NCI-H82 treated with DMSO at 0.1 percent for 48 hours (cell line): ENCODE measurements at regions not wholly inside any gene's neighbourhood (a gene's known extent, or its start where the extent isn't known, plus 50 kb on each side); places are given as distances from the start of the nearest gene placed in this dataset.
A peak's percentile ranks its signal among the peaks of the same experiment; 100 is the strongest.

Experiments used
- DNase-seq: peaks from one replicate; lab custom pipeline; 2025; ENCODE audit not compliant: unreplicated experiment; lab: John Stamatoyannopoulos, UW

DNA sequence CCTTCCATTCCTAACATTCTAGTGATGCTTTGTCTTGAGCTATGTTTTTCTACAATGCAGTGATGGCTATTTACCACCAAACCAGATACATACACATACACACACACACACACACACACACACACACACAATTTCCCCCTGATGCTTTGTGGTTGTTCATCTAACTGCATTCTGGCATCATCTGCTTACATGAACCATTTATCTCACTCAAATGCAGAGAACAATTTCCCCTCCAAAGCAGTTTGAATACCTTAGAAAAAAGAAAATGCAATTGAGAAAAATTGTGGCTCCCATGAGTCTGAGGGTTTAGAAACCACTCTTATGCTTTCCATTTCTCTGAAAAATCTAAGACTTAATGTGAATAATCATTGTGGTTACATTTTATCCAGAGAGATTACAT lies 1024.8 kb downstream of the TLE4 start:
- no peak for DNase-seq

DNA sequence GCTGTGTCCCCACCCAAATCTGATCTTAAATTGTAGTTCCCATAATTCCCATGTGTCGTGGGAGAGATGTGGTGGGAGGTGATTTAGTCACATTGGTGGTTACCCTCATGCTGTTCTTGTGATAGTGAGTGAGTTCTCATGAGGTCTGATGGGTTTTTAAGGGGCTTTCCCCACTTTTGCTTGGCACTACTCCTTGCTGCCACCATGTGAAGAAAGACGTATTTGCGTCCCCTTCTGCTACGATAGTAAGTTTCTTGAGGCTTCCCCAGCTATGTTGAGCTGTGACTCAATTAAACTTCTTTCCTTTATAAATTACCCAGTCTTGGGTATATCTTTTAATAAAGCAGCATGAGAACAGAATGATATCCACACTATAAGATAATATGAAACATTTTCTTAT lies 1023.4 kb downstream of the TLE4 start:
- DNase-seq: no peak

DNA sequence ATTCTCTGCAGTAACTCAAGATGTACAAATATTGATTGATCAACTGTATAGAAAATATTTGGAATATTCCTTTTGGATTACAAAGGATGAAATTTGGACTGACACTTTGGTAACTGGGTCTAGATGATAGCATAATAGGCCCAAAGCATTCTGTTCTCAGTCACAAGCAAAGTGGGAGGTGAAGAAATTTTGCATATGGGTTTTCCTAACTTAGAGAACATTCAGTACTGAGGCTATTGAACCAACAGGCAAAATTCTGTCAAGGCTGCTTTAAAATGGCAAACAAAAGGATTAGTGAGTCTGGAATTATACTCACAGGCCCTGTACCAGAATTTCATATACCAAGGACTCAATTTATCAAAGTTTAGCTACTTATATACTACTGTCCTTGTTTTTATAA lies 1020.6 kb downstream of the TLE4 start:
- no peak for DNase-seq

DNA sequence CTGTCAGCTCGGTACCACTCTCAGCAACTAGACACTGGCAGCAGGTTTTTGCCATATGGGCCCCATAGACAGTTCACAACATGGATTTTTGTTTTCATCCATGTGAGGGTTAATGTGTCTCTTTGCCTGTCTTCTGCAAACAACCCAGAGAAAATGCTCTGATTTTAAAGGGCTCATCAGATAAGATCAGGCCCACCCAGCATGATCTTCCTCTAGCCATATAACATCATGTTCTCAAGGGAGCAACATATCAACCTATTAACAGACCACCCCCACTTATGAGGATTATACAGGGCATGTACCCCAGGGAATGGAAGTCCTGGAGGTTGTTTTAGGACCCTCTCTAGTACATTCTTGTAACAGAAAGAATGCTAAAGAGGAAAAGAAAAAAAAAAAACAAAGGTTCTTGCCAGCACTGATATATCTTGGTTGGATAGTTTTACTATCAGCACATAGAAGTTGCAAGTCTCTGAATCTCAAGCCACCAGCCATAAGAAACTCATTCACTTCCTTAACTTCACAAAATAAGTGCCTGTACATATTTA lies 1015.1 kb downstream of the TLE4 start:
- no peak for DNase-seq

DNA sequence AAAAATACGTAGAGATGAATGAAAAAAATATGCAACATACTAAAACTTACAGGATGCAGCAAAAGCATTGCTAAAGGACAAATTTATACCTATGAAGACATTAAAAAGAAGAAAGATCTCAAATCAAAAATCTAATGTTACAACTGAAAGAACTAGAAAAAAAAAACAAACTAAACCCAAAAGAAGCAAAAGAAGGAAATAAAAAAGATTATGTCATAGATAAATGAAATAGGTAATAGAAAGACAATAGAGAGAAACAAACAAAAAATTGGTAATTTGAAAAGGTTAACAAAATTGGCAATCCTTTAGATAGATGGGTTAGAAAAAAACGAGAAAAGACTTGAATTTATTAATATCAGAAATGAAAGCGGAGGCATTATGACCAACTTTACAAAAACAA lies 1000.2 kb downstream of the TLE4 start:
- DNase-seq: no peak

DNA sequence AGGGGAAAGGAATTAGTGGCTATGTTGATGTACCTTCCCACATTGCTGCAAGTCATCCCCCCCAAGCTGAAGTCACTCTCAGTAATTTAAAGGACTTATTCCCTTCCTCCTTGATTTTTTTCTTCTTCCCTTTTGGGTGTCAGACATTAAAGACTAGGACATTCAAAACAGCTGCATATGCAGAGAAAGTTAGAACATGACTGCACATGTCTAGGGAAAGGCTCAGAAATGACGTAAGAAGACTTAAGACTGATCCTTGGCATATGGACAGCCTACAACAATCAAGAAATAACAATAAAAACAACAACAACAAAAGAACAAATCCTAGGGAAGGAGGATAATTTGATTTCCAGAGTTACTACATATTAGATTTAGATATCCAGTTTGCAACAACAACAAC lies 997.5 kb downstream of the TLE4 start:
- no peak for DNase-seq

DNA sequence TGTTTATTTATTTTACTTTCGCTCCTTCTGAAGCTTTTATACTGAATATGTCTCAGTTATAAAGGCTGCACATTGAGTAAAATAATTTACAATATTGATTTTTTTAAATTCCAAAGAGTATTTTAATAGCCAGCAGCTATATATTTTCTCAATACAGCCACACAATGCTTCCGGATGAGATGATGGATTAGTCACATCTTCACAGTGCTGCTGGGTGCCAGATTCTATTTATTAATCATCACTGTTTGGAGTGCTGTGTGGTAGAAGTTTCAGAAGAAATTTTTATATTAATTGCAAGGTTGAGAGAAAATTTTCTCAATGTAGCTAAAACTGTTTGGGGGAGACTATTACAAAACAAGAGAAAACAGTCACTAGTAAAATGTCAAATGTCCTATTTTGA lies 989.8 kb downstream of the TLE4 start:
- DNase-seq: no peak

DNA sequence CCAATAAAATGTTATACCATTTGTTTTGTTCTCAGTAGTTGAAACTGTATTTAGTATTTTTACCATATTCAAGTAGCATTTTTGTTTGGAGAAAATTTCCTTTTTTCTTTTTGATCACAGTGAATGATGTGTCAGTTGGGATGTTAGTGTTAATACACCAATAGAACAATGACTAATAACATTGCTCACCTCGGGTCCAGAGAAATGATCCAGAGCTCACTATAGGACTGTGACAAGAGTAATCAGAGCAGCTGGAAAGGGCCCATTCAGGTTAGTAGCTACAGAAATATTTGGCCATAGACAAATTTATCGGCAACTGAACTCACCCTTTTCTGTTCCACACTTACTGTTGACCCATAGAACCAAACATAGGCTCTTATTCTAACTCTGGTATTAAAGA lies 989.2 kb downstream of the TLE4 start:
- no peak for DNase-seq

DNA sequence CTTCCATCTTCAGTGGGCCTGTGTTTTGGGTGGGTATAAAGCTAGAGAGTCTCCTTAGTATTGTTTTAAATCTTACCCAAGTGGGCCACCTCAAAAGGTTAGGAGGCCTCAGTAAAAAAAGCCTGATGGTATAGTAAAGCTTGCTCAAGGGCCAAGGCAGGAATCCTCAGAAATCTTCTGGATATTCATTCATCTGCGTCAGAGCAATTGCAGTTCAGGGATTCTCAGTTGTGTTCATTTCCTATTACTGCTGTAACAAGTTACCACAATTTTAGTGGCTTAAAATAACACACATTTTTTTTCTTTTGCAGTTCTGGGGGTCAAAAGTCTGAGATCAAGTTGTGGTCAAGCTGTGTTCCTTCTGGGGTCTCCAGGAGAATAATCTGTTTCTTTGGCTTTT lies 985.5 kb downstream of the TLE4 start:
- no peak for DNase-seq

DNA sequence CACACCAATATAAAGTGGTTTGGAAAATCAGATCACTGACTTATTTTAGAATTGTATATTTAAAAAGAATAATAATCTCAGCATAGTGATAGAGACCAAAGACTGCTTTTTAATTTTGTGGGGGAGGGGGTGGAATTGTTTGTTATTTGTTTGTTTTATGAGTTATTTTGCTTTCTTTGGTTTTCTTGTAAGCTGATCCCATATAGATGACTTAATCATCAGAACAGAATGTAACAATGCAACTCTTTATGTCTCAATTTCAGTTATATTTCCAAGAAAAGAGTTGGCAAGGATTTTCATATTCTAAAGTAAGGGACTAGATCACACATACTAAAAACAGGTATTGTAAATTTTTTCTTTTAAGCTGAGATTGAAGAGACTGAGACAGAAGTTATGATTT lies 984.9 kb downstream of the TLE4 start:
- DNase-seq: no peak

DNA sequence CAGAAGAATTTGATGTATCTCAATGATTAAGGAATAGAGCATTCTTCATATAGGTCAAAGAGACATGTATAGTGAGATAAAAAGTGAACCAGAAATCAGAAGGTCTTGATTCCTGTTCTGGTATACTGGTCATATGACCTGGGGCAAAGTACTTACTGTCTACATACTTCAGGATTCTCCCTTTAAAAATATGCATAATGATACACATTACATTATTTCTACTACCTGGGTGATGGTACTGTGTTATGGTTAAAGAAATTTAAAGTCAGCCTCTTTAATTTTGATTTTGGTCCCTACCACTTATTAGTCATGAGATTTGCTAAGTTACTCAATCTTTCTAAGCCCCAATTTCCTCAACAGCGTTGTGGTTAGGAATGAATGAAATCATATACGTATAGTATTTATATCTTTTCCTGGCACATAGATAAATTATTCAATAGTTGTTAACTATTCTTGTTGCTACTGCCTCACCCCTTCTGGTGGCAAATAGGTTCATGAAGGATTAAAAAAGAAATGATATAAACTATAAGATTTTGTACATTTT lies 984.1 kb downstream of the TLE4 start:
- no peak for DNase-seq

DNA sequence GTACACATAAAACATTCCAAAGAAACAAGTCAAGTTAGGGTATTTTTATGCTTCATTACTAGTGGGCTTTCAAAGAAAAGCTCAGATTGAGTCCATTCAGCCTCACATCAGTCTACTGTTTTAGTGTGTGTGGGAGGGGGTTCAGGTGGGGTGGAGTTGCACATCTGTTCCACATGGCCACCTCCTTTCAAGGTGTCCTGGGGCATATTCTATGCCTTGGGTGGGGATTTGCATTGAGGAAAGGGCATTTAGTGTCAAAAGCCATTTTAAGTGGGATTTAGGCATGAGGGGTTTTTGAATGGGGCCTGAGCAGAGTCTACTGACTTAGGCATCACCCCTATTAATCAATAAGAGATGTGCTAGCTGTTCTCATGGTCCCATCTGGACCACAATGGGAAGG lies 983.1 kb downstream of the TLE4 start:
- no peak for DNase-seq

DNA sequence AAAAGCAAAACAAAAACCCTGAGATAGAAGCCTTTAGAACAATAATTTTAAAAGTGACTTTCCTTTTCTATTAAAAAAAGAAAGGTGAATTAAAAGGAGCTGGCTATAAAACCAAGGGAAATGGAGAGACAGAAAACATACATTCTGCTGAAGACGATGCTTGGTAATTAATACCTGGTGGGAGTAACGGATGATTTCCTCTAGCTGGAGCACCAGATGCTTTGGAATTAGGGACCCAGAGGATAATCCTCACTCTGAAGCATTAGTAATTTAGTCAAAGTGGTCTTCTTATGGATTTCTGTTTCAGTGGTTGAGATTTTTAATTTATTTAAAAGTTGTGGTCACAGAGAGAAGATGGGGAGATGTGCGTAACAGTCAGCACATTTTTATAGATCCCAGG lies 982.5 kb downstream of the TLE4 start:
- peak; percentile 41 for DNase-seq

DNA sequence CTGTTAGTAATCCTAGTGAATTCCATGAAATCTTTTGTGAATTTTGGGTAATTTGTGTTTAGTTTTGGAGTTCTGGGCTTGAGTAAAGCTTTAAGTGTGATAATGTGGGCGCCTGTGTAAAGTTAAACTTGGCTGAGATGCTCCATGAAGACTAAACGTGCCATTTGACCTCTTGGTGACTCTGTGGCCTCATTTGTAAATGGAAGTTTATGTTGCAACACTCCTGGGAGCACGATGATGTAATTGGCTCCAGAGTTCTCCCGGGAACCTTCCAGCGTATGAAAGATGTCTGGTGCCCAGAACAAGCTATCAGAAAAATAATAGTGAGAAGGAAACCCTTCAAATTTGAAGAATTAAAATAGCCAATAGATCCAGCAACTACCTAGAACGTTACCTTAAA lies 981.2 kb downstream of the TLE4 start:
- no peak for DNase-seq

DNA sequence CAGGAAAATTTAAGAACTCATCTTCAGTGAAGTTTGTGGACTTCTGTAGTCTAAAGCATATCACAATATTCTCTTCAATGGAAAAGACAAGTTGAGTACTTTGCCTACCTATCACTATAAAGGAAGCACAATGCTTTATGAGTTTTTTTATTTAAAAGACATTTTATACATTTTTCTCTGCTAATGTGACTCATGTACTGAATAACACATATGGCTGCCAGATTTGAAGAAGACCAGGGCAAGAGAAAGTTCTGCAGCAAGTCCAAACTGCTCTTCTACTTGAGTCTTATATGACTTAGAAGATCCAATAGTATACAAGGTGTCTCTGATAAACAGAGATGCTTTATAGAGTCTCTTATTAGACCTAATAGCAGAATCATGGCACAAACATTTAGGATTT lies 978.4 kb downstream of the TLE4 start:
- no peak for DNase-seq

DNA sequence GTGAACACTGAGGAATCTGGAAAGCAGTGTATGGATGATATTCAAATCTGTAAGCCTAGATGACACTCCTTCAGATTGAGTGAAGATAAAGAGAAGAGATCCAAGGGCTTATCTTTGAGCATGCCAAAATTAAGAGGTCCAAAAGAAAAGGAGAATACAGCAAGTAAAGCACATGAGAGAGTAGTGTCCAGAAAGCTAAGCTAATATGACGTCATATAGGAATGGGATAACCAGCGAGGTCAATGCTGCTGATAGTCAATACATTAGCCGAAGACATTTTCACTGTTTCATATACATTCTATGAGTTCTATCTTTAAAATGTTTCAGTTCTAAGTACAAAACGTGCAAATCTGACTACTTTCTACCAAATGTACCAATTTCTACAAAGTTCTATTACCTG lies 975.8 kb downstream of the TLE4 start:
- no peak for DNase-seq

DNA sequence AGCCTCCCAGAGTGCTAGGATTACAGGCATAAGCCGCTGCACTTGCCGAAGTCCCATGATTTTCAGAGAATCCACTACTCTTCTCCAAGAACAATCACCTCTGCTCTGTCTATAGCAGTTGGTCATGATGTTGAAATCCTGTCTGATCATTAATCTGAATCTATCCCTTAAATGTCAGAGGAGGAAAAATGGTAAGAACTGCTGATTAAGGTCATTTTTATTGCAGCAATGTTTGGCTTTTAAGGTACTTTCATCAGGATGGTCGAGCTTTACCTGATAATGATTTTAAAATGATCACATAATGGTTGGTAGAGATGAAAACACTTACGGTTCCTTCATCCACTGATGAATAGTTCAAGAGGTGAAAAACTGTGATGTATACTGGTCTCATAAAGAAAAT lies 968.6 kb downstream of the TLE4 start:
- DNase-seq: no peak

DNA sequence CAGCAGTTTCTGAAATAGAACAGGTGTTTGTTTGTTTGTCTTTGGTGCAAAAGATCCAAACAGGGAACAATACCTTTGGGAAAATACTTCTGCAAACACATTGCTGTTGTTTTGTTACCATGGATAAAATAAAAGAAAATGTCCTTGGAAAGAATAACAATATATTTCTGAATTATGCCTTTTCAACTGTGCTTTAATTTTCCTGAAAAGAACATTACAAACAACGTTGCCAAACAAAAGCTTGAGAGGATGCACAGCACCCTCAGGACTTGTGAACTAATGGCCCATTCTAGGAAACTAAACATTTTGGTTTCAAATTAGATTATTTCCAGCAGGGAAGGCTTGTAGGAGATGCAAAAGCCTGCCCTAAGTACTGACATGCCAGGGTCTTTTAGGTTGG lies 967.2 kb downstream of the TLE4 start:
- DNase-seq: no peak

DNA sequence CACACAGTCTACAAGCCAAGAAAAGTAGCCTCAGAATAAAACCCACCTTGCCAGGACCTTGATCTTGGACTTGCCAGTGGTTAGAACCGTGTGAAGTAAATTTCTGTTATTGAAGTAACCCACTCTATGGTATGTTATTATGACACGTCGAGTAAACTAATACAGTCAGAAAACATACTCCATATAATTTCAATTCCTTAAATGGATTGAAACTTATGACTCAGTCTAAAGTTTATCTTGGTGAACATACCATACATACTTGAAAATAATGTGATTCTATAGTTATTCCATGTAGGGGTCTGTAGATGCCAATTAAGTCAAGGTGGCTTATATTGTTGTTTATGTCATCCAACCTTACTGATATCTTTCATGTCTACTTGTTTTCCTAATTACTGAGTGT lies 950.7 kb downstream of the TLE4 start:
- no peak for DNase-seq

DNA sequence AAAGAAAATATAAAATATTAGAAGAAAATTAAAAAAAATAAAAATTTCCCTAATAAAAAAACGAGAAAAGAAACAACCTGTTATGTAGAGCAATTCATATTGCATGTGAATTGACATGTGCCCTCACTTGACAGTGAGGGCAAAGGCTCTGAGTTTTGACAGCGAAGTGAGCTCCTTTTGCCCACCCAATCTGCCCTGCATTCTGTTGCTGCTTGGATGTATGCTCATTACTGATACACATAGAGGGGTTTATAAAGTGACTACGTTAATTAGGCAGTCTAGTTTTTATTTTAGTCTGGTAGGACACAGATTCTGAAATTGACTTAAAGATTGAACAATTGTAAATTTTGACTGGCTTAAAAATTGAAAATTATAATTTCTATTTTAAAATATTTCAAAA lies 949.4 kb downstream of the TLE4 start:
- DNase-seq: no peak

DNA sequence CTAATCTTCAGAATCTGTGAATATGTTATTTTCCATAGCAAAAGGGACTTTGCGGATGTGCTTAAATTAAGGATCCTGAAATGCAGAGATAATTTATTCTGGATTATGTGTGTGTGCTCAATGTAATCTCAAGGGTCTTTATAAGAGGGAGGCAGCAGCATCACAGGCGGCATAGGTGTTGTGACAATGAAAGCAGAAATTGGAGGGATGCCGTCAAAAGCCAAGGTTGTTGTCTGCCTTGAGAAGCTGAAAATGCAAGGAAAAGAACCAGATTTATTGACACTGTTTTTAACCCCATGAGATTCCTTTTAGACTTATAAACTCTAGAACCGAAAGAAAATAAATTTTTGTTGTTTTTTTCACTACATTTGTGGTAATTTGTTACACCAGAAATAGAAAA lies 948.5 kb downstream of the TLE4 start:
- no peak for DNase-seq

DNA sequence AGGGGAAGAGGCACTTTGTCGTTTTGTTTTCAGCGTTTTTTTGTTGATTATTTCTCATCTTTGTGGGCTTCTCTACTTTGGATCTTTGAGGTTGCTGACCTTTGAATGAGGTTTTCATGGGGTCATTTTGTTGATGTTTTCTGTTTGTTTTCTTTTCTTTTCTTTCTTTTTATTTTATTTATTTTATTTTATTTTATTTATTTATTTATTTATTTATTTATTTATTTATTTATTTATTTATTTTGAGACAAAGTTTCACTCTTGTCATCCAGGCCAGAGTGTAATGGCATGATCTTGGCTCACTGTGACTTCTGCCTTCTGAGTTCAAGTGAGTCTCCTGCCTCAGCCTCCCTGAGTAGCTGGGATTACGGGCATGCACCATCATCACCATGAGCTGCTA lies 946.7 kb downstream of the TLE4 start:
- no peak for DNase-seq

DNA sequence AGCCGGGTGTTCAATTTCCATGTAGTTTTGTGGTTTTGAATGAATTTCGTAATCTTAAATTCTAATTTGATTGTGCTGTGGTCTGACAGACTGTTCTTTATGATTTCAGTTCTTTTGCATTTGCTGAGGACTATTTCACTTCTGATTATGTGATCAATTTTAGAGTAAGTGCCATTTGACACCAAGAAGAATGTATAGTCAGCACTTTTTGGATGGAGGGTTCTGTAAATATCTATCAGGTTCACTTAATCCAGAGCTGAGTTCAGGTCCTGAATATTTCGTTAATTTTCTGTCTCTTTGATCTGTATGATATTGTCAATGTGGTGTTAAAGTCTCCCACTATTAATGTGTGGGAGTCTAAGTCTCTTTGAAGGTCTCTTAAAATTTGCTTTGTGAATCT lies 944.9 kb downstream of the TLE4 start:
- DNase-seq: no peak

DNA sequence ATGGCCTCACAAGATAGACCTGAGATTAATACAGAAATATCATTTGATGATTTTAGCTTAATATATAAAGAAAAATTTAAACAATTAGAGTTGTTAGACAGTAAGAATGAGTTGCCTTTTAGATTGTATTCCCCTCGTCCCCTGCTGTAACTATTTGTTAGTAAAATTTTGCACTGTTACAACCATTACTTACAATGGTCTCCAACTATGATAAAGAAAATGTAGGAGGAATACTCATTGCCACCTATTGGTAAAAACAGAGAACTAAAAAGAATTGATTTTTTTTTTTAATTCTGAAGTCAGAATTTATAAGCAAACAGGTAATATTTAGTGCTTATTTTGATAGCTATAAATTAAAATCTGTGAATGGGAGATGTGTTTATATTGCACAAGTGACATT lies 937.6 kb downstream of the TLE4 start:
- DNase-seq: no peak
